MM.1S (cell line): ENCODE measurements at regions not wholly inside any gene's neighbourhood (a gene's known extent, or its start where the extent isn't known, plus 50 kb on each side); places are given as distances from the start of the nearest gene placed in this dataset.

ENCODE experiments used
- DNase-seq: peaks from one replicate; pipeline ENCODE4 v3.0.0-alpha.2; 2015
- H2AFZ ChIP-seq: fragments of 300-600 bp; sonication (generic); 2 replicates; pipeline ENCODE4 v1.6.0; 2016; ENCODE audit warnings: antibody characterized with exemption, low read length
- H3F3A ChIP-seq: fragments of 300-600 bp; sonication (generic); 2 replicates; pipeline ENCODE4 v1.6.1; 2016; ENCODE audit warnings: mild to moderate bottlenecking, antibody characterized with exemption, low read length, moderate library complexity, mixed read lengths; ENCODE audit not compliant: insufficient read depth
- H3K27ac ChIP-seq: fragments of 300-600 bp; sonication (generic); 2 replicates; pipeline ENCODE4 v1.5.1; 2016; ENCODE audit warnings: mild to moderate bottlenecking, low read length
- H3K27me3 ChIP-seq: fragments of 300-600 bp; sonication (generic); replicated peaks from 2 replicates; pipeline ENCODE4 v1.6.0; 2016; ENCODE audit warnings: low read length; ENCODE audit not compliant: insufficient read depth
- H3K36me3 ChIP-seq: fragments of 300-600 bp; sonication (generic); replicated peaks from 2 replicates; pipeline ENCODE4 v1.6.1; 2016; ENCODE audit warnings: mild to moderate bottlenecking, low read length, mixed read lengths; ENCODE audit not compliant: insufficient read depth
- H3K4me1 ChIP-seq: fragments of 300-600 bp; sonication (generic); 2 replicates; pipeline ENCODE4 v1.6.1; 2016; ENCODE audit warnings: low read length, mixed read lengths
- H3K4me2 ChIP-seq: fragments of 300-600 bp; sonication (generic); 2 replicates; pipeline ENCODE4 v1.6.0; 2016; ENCODE audit warnings: low read depth, low read length
- H3K4me3 ChIP-seq: fragments of 300-600 bp; sonication (generic); 2 replicates; pipeline ENCODE4 v1.5.1; 2016; ENCODE audit warnings: low read length, mixed read lengths
- H3K79me2 ChIP-seq: fragments of 300-600 bp; sonication (generic); 2 replicates; pipeline ENCODE4 v1.6.1; 2016; ENCODE audit warnings: mixed run types, low read length, mixed read lengths
- H3K9ac ChIP-seq: fragments of 300-600 bp; sonication (generic); 2 replicates; pipeline ENCODE4 v1.6.1; 2016; ENCODE audit warnings: low read length, mixed read lengths
- H3K9me2 ChIP-seq: fragments of 300-600 bp; sonication (generic); replicated peaks from 2 replicates; pipeline ENCODE4 v1.6.1; 2016; ENCODE audit warnings: mild to moderate bottlenecking, low read length, mixed read lengths; ENCODE audit not compliant: insufficient read depth
- H3K9me3 ChIP-seq: fragments of 300-600 bp; sonication (generic); replicated peaks from 2 replicates; pipeline ENCODE4 v1.6.1; 2016; ENCODE audit warnings: mild to moderate bottlenecking, low read length, mixed read lengths; ENCODE audit not compliant: insufficient read depth
- H4K20me1 ChIP-seq: fragments of 300-600 bp; sonication (generic); 2 replicates; pipeline ENCODE4 v1.6.1; 2016; ENCODE audit warnings: mild to moderate bottlenecking, low read length, moderate library complexity, mixed read lengths; ENCODE audit not compliant: insufficient read depth
- EZH2 ChIP-seq: fragments of 300-600 bp; sonication (generic); optimal IDR thresholded peaks from 2 replicates; pipeline ENCODE3; 2017; ENCODE audit warnings: low read depth, mild to moderate bottlenecking, antibody characterized with exemption, low read length, mixed read lengths
- EZH2phosphoT487 ChIP-seq: fragments of 300-600 bp; sonication (generic); IDR thresholded peaks from 2 replicates; pipeline ENCODE4 v1.6.1; 2018; ENCODE audit warnings: antibody characterized with exemption, low read length
- TF ChIP-seq, protein P1 (sequence below): fragments of 300-600 bp; sonication (generic); IDR thresholded peaks from 2 replicates; pipeline ENCODE4 v1.5.1; 2016; ENCODE audit warnings: antibody characterized with exemption, low read length, mixed read lengths

DNA sequence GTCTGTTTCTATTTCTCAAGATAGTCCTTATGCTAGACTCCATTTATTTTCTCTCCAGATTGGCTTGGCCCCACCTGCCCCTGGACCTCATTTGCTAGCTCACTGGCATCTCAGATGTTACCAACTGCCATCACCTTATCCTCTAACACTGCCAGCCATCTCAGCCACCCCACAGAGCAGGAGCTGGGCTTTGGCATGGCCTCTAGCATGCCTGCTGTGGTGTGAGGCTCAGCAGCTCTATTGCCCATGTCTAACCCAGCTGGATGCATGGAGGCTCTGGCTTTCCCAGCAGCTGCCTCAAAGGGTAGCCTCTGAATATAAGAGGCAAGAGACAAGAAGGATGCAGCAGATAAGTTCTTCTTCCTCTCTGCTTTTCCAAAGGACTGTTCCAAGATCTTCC is 373.4 kb downstream of the TNS1 start:
- Histone ChIP-seq H2AFZ (no peak overlapping the region), H3K27me3 (no peaks in the 10 kb centered on the region), H3F3A (no peaks in the 10 kb centered on the region), H3K4me3 (no peak overlapping the region), H3K9me2 (no peaks in the 10 kb centered on the region), H3K9ac (no peak overlapping the region), H3K79me2 (no peaks in the 10 kb centered on the region), H3K4me1 (no peaks in the 10 kb centered on the region), H3K27ac (no peak overlapping the region), H3K4me2 (no peak overlapping the region), H4K20me1 (no peaks in the 10 kb centered on the region), H3K36me3 (no peaks in the 10 kb centered on the region), H3K9me3 (no peaks in the 10 kb centered on the region)
- no peak for DNase-seq
- TF ChIP-seq EZH2, result no peak
- TF ChIP-seq, protein P1, sequence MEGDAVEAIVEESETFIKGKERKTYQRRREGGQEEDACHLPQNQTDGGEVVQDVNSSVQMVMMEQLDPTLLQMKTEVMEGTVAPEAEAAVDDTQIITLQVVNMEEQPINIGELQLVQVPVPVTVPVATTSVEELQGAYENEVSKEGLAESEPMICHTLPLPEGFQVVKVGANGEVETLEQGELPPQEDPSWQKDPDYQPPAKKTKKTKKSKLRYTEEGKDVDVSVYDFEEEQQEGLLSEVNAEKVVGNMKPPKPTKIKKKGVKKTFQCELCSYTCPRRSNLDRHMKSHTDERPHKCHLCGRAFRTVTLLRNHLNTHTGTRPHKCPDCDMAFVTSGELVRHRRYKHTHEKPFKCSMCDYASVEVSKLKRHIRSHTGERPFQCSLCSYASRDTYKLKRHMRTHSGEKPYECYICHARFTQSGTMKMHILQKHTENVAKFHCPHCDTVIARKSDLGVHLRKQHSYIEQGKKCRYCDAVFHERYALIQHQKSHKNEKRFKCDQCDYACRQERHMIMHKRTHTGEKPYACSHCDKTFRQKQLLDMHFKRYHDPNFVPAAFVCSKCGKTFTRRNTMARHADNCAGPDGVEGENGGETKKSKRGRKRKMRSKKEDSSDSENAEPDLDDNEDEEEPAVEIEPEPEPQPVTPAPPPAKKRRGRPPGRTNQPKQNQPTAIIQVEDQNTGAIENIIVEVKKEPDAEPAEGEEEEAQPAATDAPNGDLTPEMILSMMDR, result no peak
- TF ChIP-seq EZH2phosphoT487, result no peak

DNA sequence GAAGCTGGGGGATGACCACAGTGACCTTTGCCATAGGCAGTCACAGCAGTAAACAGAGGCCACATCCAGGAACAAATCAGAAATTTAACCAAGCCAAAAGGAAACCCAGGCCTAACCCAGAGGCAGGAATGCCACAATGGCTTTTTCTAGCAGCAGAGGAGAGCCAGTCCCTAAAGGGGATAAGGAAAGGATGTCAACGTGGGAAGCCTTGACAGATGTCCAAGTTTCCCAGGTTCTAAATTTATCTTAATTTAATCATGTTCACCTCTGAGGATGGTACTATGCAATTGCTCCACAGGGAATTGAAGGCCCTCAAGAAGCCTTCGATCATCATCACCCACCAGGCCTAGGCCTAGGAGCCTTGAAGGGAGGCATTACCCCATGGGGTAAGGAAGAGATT is 374.7 kb downstream of the TNS1 start:
- Histone ChIP-seq H3K4me1 (no peaks in the 10 kb centered on the region), H3K27me3 (no peaks in the 10 kb centered on the region), H3K9me2 (no peaks in the 10 kb centered on the region), H3F3A (no peaks in the 10 kb centered on the region), H2AFZ (no peak overlapping the region), H4K20me1 (no peaks in the 10 kb centered on the region), H3K9ac (no peak overlapping the region), H3K9me3 (no peaks in the 10 kb centered on the region), H3K79me2 (no peaks in the 10 kb centered on the region), H3K4me2 (no peak overlapping the region), H3K4me3 (no peak overlapping the region), H3K36me3 (no peaks in the 10 kb centered on the region), H3K27ac (no peak overlapping the region)
- TF ChIP-seq, protein P1, result no peak
- TF ChIP-seq EZH2phosphoT487, result no peak
- TF ChIP-seq EZH2, result no peak
- DNase-seq, result no peak

DNA sequence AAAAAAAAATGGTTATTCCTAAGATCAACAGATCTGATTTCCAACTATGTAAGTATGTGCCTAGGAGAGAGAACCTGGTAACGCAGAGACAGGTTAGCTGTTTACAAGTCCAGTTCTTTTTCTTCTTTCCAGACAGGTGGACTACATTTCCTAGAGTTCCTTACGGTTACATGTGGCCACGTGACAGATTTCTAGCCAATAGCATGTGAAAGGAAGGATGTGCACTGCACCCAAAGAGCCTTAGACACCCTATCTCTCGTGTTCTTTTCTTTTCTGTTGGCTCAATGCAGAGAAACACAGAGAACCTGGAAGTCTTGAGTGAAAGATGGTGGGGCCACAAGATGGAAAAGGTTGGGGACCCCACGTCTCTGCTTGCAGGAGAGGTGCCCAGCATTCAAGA is 375.9 kb downstream of the TNS1 start:
- Histone ChIP-seq H3K27me3 (no peaks in the 10 kb centered on the region), H3F3A (no peaks in the 10 kb centered on the region), H3K4me2 (no peak overlapping the region), H3K9ac (no peak overlapping the region), H3K4me3 (no peak overlapping the region), H3K9me2 (no peaks in the 10 kb centered on the region), H4K20me1 (no peaks in the 10 kb centered on the region), H3K4me1 (no peaks in the 10 kb centered on the region), H3K36me3 (no peaks in the 10 kb centered on the region), H3K9me3 (no peaks in the 10 kb centered on the region), H2AFZ (no peak overlapping the region), H3K27ac (no peak overlapping the region), H3K79me2 (no peaks in the 10 kb centered on the region)
- DNase-seq, result no peak
- TF ChIP-seq, protein P1, result no peak
- no peak for TF ChIP-seq EZH2
- TF ChIP-seq EZH2phosphoT487, result no peak
